ENCODE measurements at regions not wholly inside any gene's neighbourhood (a gene's known extent, or its start where the extent isn't known, plus 50 kb on each side); places are given as distances from the start of the nearest gene placed in this dataset.

DNA sequence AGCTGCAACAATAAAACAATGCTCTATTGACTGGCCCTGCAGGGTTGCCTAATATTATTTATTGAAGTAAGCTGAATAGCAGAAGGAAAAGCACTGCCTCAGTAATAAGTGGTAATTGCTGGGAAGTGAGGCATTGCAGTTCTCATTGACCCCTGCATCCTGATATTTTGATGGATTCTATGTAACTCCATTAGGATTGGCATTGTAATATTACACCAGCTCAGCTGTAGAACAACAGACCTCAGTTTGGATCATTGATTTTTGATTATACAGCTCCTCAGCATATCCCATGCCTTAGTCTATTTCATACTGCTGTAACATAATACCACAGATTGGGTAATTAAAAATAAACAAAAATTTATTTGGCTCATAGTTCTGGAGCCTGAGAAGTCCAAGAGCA is 650.6 kb upstream of the SALL1 start:
- Histone ChIP-seq H3K27ac (ENCODE audit: low read length) (no peak overlapping the region), H3K9me3 (replicated peaks; ENCODE audit: control insufficient read depth, low read depth, low read length) (no peaks in the 10 kb centered on the region), H3K36me3 (ENCODE audit: control insufficient read depth, insufficient read depth, low read length) (no peaks in the 10 kb centered on the region), H3K27me3 (ENCODE audit: control insufficient read depth, insufficient read depth, low read length) (no peaks in the 10 kb centered on the region), H3K4me3 (ENCODE audit: low read length) (no peak overlapping the region), H3K4me1 (ENCODE audit: control insufficient read depth, insufficient read depth, low read length) (no peaks in the 10 kb centered on the region)
- DNase-seq = no peak

DNA sequence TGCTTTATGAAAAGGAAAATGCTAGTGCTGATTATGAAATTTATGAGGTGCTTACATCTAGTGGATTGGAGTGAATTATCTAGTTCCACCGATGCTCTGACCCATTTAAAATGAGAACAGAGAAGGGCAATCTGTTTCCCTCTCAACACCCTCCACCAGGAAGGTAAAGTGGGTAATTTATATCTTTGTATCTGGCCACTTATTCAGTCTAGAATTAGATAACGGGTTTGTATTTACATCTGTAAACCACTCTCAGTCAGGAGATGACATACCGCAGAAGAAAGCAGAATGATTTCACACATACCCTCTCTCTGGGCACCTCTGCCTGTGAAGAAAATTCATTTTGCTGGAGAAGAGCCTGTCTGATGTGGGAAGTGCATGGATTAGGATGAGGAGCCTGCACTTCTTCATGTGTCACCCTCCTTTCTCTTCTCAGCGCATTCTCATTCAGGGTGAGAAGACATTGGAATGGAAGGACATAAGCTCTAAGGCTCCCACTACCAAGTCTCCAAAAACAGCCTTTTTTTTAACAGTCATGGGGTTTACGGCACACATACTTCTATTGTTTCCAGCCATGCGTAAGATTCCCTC is 646.7 kb upstream of the SALL1 start:
- H3K36me3 ChIP-seq (ENCODE audit: control insufficient read depth, insufficient read depth, low read length) = no peaks in the 10 kb centered on the region
- no peak overlapping the region for H3K4me3 ChIP-seq (ENCODE audit: low read length)
- 19% methylated on average over 2 of the region's 6 CpGs for WGBS (ENCODE audit: insufficient coverage)
- DNase-seq = no peak
- no peaks in the 10 kb centered on the region for H3K27me3 ChIP-seq (ENCODE audit: control insufficient read depth, insufficient read depth, low read length)
- H3K27ac ChIP-seq (ENCODE audit: low read length) = no peak overlapping the region
- no peaks in the 10 kb centered on the region for H3K4me1 ChIP-seq (ENCODE audit: control insufficient read depth, insufficient read depth, low read length)
- no peaks in the 10 kb centered on the region for H3K9me3 ChIP-seq (replicated peaks; ENCODE audit: control insufficient read depth, low read depth, low read length)

DNA sequence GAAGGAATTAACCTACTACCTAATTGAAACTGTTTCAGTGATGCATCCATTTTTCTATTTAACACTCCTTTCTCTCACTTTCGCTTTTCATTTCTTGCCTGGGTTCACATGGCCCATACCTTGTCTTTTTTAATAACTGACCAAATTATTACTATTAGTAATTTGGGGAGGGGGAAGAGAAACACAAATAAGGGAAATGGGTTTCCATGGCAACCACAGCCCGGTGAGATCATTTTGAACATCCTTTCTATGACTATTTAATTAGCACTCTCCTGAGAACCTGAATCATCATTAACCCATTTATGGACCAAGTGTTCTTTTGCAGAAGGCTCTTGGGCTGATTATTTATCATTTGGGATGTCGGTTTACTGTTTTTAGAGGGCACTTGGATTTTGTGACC is 628.2 kb upstream of the SALL1 start:
- DNase-seq = no peak
- no peaks in the 10 kb centered on the region for H3K4me1 ChIP-seq (ENCODE audit: control insufficient read depth, insufficient read depth, low read length)
- H3K27ac ChIP-seq (ENCODE audit: low read length) = no peak overlapping the region
- no peaks in the 10 kb centered on the region for H3K27me3 ChIP-seq (ENCODE audit: control insufficient read depth, insufficient read depth, low read length)
- no peak overlapping the region for H3K4me3 ChIP-seq (ENCODE audit: low read length)
- WGBS (ENCODE audit: insufficient coverage) = no CpG with 5 or more reads among the region's 3 CpGs
- no peaks in the 10 kb centered on the region for H3K9me3 ChIP-seq (replicated peaks; ENCODE audit: control insufficient read depth, low read depth, low read length)
- H3K36me3 ChIP-seq (ENCODE audit: control insufficient read depth, insufficient read depth, low read length) = no peaks in the 10 kb centered on the region

DNA sequence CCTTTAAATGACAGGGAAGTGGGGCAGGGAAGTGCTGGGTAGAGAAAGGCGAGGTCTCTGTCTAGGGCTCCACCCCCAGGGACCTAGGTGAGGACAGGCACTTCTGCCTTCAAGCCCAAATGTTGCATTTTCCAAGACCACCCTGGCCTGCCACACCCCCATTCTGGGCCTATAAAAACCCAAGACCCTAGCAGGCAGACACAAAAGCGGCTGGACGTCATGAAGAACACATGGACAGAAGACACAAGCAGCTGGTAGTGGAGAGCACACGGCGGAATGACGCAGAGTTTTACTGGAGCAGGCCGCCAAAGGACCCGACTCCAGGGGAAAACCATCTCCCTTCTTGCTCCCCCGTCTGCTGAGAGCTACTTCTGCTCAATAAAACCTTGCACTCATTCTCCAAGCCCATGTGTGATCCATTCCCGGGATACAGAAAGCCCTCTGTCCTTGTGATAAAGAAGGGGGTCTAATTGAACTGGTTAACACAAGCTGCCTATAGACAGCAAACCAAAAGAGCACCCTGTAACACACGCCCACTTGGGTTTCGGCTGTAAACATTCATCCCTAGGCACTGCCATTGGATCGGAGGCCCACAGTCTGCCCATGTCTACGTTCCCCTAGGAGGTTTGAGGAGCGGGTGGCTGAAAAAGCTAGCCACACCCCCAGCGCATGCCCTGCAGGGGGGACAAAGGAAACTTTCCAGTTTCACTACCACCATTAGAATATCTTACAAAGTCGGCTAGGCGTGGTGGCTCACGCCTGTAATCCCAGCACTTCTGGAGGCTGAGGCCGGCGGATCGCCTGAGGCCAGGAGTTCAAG is 622.2 kb upstream of the SALL1 start:
- DNase-seq = no peak
- H3K27me3 ChIP-seq (ENCODE audit: control insufficient read depth, insufficient read depth, low read length) = no peaks in the 10 kb centered on the region
- no peaks in the 10 kb centered on the region for H3K9me3 ChIP-seq (replicated peaks; ENCODE audit: control insufficient read depth, low read depth, low read length)
- 61% methylated on average over 9 of the region's 22 CpGs for WGBS (ENCODE audit: insufficient coverage)
- no peaks in the 10 kb centered on the region for H3K36me3 ChIP-seq (ENCODE audit: control insufficient read depth, insufficient read depth, low read length)
- H3K4me3 ChIP-seq (ENCODE audit: low read length) = no peak overlapping the region
- no peak overlapping the region for H3K27ac ChIP-seq (ENCODE audit: low read length)
- H3K4me1 ChIP-seq (ENCODE audit: control insufficient read depth, insufficient read depth, low read length) = no peaks in the 10 kb centered on the region

DNA sequence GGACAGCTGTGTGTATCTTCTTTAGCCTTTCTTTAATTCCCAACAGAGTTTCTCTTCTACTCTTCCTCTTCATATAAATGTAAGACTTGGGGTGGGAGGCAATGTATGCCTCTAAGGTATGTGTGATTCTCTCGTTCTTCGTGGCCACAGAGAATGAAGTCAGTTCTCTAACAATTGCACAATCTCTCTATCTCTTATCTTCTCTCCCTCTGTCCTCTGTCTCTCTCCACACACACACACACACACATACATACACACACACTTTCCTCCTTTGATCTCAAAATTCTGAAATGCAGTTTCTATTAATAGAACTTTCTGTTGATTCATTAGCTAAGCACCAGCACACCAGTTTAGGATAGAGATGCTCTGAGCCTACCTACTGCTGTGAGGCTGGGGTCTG is 615.7 kb upstream of the SALL1 start:
- Histone ChIP-seq H3K27me3 (ENCODE audit: control insufficient read depth, insufficient read depth, low read length) (peaks cover 12% of the 10 kb centered on the region), H3K4me3 (ENCODE audit: low read length) (no peak overlapping the region), H3K9me3 (replicated peaks; ENCODE audit: control insufficient read depth, low read depth, low read length) (no peaks in the 10 kb centered on the region), H3K27ac (ENCODE audit: low read length) (no peak overlapping the region), H3K36me3 (ENCODE audit: control insufficient read depth, insufficient read depth, low read length) (no peaks in the 10 kb centered on the region), H3K4me1 (ENCODE audit: control insufficient read depth, insufficient read depth, low read length) (no peaks in the 10 kb centered on the region)
- DNase-seq = no peak
- WGBS (ENCODE audit: insufficient coverage) = no CpG with 5 or more reads among the region's 2 CpGs

DNA sequence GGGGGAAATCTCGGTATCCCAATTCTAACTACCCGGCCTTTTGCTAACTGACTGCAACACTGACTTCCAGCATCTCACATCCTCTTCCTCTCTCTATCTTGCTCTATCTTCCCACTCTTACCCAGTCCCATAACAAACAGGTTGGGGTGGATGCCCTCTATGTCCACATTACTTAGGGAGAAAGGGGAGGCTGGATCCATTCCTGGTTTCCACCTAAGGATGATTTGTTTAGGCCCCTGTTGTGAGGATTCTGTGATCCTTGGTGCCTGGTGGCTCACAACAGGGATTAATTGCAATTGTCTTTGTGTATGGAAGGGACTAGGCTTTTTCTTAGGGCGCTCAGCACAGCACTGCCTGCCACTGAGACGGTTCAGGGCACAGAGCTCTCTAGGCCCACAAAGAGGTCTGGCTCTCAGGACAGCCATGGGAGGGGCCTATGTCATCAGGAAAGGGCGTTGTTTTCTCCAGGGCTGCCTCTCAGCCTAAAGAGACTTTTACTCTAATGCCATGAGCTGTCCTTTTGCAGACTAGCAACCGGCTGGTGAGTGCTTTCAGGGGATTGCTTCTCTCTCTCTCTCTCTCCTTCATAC is 612.1 kb upstream of the SALL1 start:
- Histone ChIP-seq H3K4me1 (ENCODE audit: control insufficient read depth, insufficient read depth, low read length) (no peaks in the 10 kb centered on the region), H3K27me3 (ENCODE audit: control insufficient read depth, insufficient read depth, low read length) (peaks cover 15% of the 10 kb centered on the region), H3K36me3 (ENCODE audit: control insufficient read depth, insufficient read depth, low read length) (no peaks in the 10 kb centered on the region), H3K9me3 (replicated peaks; ENCODE audit: control insufficient read depth, low read depth, low read length) (no peaks in the 10 kb centered on the region), H3K27ac (ENCODE audit: low read length) (no peak overlapping the region), H3K4me3 (ENCODE audit: low read length) (no peak overlapping the region)
- 75% methylated on average over 2 of the region's 6 CpGs for WGBS (ENCODE audit: insufficient coverage)
- no peak for DNase-seq

DNA sequence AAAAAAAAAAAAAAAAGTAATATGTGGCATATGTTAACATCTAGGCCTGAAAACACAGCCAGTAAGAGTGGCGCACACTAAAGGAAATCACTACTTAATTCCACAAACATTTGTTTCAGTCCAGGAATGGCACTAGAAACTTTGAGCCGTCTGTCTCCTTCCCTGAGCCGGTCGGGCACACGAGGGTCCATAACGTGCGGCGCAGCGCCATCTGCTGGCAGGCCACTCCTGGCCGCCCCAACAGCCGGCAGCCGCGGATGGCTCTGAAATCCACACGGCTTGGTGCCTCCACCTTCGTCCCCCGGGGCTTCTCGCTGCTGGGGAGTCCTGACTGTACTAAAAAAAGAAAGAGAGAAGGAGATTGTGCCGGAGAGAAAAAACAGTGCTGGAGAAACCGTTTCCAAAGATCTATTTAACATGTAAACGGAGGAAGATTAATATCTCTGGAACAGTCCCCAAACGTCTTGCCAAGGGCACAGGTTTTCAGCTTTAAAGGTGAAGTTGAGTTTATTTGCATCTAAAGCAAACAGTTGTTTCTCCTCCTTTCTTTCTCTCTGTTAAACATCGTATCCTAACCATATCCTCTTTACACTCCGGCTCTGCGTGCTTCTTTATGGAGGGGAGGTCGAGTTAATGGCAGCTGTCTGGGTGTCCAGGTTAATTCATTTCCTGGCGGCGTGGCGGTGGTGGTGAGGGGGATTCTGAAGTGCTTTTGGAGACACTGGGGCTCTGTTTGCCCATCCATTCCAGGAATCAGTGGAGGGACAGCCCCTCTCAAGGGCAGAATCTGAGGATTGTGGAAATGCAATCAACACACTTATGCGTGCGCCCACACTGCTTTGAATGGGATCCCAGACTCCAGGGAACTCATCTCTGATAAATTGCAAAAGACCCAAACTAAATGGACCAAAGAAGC is 611.3 kb upstream of the SALL1 start:
- peak; percentile 77 for DNase-seq
- Histone ChIP-seq H3K4me3 (ENCODE audit: low read length) (no peak overlapping the region), H3K9me3 (replicated peaks; ENCODE audit: control insufficient read depth, low read depth, low read length) (no peaks in the 10 kb centered on the region), H3K27me3 (ENCODE audit: control insufficient read depth, insufficient read depth, low read length) (peaks cover 11% of the 10 kb centered on the region), H3K4me1 (ENCODE audit: control insufficient read depth, insufficient read depth, low read length) (no peaks in the 10 kb centered on the region), H3K36me3 (ENCODE audit: control insufficient read depth, insufficient read depth, low read length) (no peaks in the 10 kb centered on the region), H3K27ac (ENCODE audit: low read length) (no peak overlapping the region)
- 0% methylated on average over 13 of the region's 30 CpGs for WGBS (ENCODE audit: insufficient coverage)

DNA sequence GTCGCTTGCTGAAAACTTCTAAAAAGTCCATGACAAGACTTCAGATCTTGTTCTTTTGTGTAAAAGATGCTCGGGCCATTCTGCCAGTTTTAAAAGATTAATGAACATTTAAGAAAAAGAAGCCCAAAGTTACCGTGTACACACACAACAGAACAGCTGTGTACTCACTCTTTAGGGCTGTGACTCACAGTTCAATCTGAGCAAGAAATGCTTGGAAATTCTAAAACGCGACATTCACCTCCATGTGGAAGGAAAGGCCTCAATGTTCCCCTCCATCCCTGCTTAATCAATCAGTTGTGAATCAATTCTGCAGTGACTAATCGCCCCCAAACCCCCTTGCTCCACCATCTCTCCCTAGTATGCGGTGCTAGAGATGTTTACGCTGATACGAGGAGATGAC is 609.9 kb upstream of the SALL1 start:
- no peak overlapping the region for H3K4me3 ChIP-seq (ENCODE audit: low read length)
- DNase-seq = no peak
- H3K36me3 ChIP-seq (ENCODE audit: control insufficient read depth, insufficient read depth, low read length) = no peaks in the 10 kb centered on the region
- no peaks in the 10 kb centered on the region for H3K9me3 ChIP-seq (replicated peaks; ENCODE audit: control insufficient read depth, low read depth, low read length)
- H3K27ac ChIP-seq (ENCODE audit: low read length) = no peak overlapping the region
- H3K27me3 ChIP-seq (ENCODE audit: control insufficient read depth, insufficient read depth, low read length) = peaks cover 11% of the 10 kb centered on the region
- H3K4me1 ChIP-seq (ENCODE audit: control insufficient read depth, insufficient read depth, low read length) = no peaks in the 10 kb centered on the region
- 66% methylated on average over 6 of the region's 9 CpGs for WGBS (ENCODE audit: insufficient coverage)

DNA sequence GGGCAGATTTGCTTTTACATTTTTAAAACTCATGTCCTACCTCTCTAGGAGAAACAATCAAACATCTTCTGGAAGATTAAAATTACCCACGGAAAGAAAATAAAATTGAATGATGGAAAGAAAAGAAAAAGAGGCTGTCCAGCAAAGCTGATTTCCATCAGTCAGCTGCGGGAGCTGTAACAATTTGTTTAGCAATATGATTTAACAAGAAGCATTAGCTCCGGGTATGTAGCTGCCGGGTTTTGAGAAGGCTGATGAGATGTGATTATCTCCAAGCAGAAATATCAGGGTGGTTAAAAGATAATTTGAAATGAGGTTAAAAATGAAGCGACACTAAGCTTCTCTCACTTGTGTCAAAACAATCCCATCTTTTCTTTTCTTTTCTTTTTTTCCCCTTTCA is 608.9 kb upstream of the SALL1 start:
- Histone ChIP-seq H3K27me3 (ENCODE audit: control insufficient read depth, insufficient read depth, low read length) (peaks cover 14% of the 10 kb centered on the region), H3K9me3 (replicated peaks; ENCODE audit: control insufficient read depth, low read depth, low read length) (no peaks in the 10 kb centered on the region), H3K4me3 (ENCODE audit: low read length) (no peak overlapping the region), H3K36me3 (ENCODE audit: control insufficient read depth, insufficient read depth, low read length) (no peaks in the 10 kb centered on the region), H3K27ac (ENCODE audit: low read length) (no peak overlapping the region), H3K4me1 (ENCODE audit: control insufficient read depth, insufficient read depth, low read length) (no peaks in the 10 kb centered on the region)
- 33% methylated on average over 1 of the region's 5 CpGs for WGBS (ENCODE audit: insufficient coverage)
- DNase-seq = no peak

DNA sequence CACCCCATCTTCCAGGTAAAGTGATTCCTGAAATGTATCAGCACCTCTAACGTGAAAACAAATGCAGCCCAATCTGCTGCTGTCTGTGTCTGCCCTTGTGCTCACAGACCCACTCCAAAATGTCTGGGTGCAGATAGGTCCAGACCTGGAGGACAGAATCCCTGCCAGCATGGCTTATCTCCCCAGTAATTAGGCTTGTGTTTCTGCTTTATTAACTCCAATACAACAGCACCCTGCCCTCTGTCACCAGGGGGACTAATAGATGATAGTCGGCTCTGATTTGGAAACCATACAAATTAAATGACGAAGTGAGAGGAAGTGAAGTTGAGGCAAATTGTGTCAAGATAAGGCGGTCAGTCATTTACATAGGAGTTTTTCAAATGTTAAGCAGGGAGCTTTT is 608.3 kb upstream of the SALL1 start:
- Histone ChIP-seq H3K4me3 (ENCODE audit: low read length) (no peak overlapping the region), H3K9me3 (replicated peaks; ENCODE audit: control insufficient read depth, low read depth, low read length) (no peaks in the 10 kb centered on the region), H3K36me3 (ENCODE audit: control insufficient read depth, insufficient read depth, low read length) (no peaks in the 10 kb centered on the region), H3K4me1 (ENCODE audit: control insufficient read depth, insufficient read depth, low read length) (no peaks in the 10 kb centered on the region), H3K27me3 (ENCODE audit: control insufficient read depth, insufficient read depth, low read length) (peaks cover 14% of the 10 kb centered on the region), H3K27ac (ENCODE audit: low read length) (no peak overlapping the region)
- no peak for DNase-seq
- WGBS (ENCODE audit: insufficient coverage) = 60% methylated on average over 1 of the region's 4 CpGs
